ENCODE measurements at regions not wholly inside any gene's neighbourhood (a gene's known extent, or its start where the extent isn't known, plus 50 kb on each side); places are given as distances from the start of the nearest gene placed in this dataset.
"Not testable (repeated sequence)": the region's sequence is repeated elsewhere in the genome, so short reads cannot be mapped to it uniquely, and the experiment has no call there.

DNA sequence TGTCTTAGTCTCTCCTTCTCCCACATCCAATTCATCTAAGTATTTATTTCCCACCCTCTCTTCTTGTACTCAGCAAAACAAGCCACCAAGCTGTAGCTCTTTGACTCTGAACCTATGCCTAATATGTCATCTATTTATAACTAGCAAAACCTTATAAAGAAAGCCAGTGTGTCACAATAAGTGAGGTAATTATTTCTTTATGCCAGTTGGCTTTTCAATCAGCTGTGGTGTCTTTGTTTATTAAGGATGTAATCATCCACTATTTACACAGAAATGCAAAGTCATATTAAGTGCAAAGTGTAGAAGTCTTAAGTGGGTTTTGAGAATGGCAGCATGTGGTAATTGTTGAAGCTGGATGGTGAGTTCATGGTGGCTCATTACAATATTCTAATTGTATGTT, 215.2 kb upstream of the HTR1E start:
- CTCF ChIA-PET: no interaction called here
- DNase-seq: no peak
- H3K4me3 Mint-ChIP-seq: no peak overlapping the region
- H3K27ac Mint-ChIP-seq: no peak overlapping the region
- H3K27me3 Mint-ChIP-seq: no peaks in the 10 kb centered on the region
- no peaks in the 10 kb centered on the region for H3K4me1 Mint-ChIP-seq
- no peaks in the 10 kb centered on the region for H3K36me3 Mint-ChIP-seq
- peaks cover 2% of the 10 kb centered on the region for H3K9me3 Mint-ChIP-seq

DNA sequence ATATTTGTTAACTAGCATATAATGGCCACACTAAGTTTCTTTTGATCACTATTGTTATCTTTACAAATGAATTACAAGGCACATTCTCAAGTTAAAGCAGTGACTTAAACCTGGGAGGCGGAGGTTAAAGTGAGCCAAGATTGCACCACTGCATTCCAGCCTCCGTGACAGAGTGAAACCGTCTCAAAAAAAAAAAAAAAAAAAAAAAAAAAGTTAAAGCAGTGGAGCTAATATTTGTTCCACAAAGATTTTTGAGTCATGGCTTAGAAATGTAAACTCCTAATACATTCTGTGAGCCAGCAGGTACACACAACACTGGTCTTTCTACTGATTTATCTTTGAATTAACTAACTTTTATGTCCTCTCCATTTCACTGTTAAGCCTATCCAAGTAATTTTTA, 221.7 kb upstream of the HTR1E start:
- Mint-ChIP-seq H3K4me3 (no peak overlapping the region), H3K27ac (no peak overlapping the region), H3K27me3 (no peaks in the 10 kb centered on the region), H3K9me3 (peaks cover 2% of the 10 kb centered on the region), H3K36me3 (no peaks in the 10 kb centered on the region), H3K4me1 (no peaks in the 10 kb centered on the region)
- no peak for DNase-seq
- CTCF ChIA-PET: interaction anchor here (0.6 kb wide), 1 partner anchor 101 kb away, joined by 3 read pairs; no protein-coding TSS in a partner anchor

- Mint-ChIP-seq H3K27me3 (no peaks in the 10 kb centered on the region), H3K4me3 (no peak overlapping the region), H3K4me1 (no peaks in the 10 kb centered on the region), H3K36me3 (no peaks in the 10 kb centered on the region), H3K9me3 (no peaks in the 10 kb centered on the region), H3K27ac (no peak overlapping the region)
- CTCF ChIA-PET: no interaction called here
- no peak for DNase-seq
These were observed 225.3 kb upstream of the HTR1E start for GRCh38 chr6:86712039-86712438.

DNA sequence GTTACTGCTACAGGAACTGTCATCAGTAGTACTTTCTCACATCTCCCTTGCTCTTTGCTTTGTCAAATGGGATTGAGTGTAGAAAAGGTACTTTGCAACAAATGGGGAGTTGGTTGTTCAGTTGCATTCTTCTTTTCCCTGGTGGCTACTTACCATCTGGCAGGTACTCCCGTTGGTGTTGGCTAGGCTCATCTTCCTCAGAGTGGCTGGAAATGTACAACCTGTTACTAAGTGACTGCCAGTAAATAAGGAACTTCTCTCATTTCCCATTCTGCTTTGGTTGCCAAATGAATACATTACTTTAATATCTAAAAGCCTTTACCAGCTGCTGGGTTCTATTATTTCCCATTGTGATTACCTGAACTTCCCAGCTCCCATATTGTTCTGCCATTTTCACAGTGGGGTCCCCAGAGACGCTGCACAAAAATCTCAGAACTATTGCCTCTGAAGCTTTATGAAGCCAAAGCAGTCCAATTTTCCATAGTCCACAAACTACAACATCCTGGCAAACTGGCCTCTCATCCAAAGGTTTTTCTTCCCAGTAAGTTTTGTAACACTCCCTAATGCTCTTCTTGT, 229.7 kb upstream of the HTR1E start:
- peaks cover 6% of the 10 kb centered on the region for H3K9me3 Mint-ChIP-seq
- H3K4me1 Mint-ChIP-seq: no peaks in the 10 kb centered on the region
- CTCF ChIA-PET: no interaction called here
- H3K36me3 Mint-ChIP-seq: no peaks in the 10 kb centered on the region
- DNase-seq: no peak
- H3K4me3 Mint-ChIP-seq: no peak overlapping the region
- no peak overlapping the region for H3K27ac Mint-ChIP-seq
- H3K27me3 Mint-ChIP-seq: no peaks in the 10 kb centered on the region

DNA sequence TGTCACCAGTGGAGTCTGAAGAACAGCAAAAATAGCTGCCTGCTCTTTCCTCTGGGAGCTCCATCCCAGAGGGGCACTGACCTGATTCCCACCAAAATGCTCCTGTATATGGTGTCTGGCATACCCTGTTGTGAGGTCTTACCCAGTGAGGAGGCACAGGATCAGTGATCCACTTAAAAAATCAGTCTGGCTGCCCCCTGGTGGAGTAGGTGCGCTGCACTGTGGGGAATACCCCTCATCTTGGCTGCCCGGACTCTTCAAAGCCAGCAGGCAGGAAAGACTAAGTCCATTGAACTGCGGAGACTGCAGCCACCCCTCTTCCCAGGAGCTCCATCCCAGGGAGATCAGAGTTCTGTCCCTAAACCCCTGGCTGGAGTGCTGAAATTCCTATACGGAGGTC, 230.9 kb upstream of the HTR1E start:
- H3K4me3 Mint-ChIP-seq: no peak overlapping the region

GRCh38 chr6:86701228-86701627, 236.1 kb upstream of the HTR1E start:
- H3K27ac Mint-ChIP-seq, H3K4me1 Mint-ChIP-seq, H3K27me3 Mint-ChIP-seq, DNase-seq, H3K36me3 Mint-ChIP-seq, CTCF ChIA-PET, H3K4me3 Mint-ChIP-seq, H3K9me3 Mint-ChIP-seq: not testable (repeated sequence)

More for the DNA sequence above, 230.9 kb upstream of the HTR1E start:
- Mint-ChIP-seq H3K27ac (no peak overlapping the region), H3K4me1 (no peaks in the 10 kb centered on the region), H3K36me3 (no peaks in the 10 kb centered on the region), H3K9me3 (peaks cover 7% of the 10 kb centered on the region), H3K27me3 (no peaks in the 10 kb centered on the region)
- CTCF ChIA-PET: no interaction called here
- DNase-seq: no peak

GRCh38 chr6:86686496-86686895, 250.8 kb upstream of the HTR1E start:
- H3K4me3 Mint-ChIP-seq: no peak overlapping the region
- CTCF ChIA-PET: no interaction called here

GRCh38 chr6:86685230-86685797, 252.0 kb upstream of the HTR1E start:
- Mint-ChIP-seq H3K27ac (no peak overlapping the region), H3K27me3 (no peaks in the 10 kb centered on the region), H3K36me3 (no peaks in the 10 kb centered on the region), H3K4me1 (no peaks in the 10 kb centered on the region), H3K9me3 (peaks cover 8% of the 10 kb centered on the region), H3K4me3 (no peak overlapping the region)
- no peak for DNase-seq
- CTCF ChIA-PET: no interaction called here

More at GRCh38 chr6:86686496-86686895, 250.8 kb upstream of the HTR1E start:
- Mint-ChIP-seq H3K4me1 (no peaks in the 10 kb centered on the region), H3K36me3 (no peaks in the 10 kb centered on the region), H3K27ac (no peak overlapping the region), H3K27me3 (no peaks in the 10 kb centered on the region), H3K9me3 (peaks cover 3% of the 10 kb centered on the region)
- DNase-seq: no peak

DNA sequence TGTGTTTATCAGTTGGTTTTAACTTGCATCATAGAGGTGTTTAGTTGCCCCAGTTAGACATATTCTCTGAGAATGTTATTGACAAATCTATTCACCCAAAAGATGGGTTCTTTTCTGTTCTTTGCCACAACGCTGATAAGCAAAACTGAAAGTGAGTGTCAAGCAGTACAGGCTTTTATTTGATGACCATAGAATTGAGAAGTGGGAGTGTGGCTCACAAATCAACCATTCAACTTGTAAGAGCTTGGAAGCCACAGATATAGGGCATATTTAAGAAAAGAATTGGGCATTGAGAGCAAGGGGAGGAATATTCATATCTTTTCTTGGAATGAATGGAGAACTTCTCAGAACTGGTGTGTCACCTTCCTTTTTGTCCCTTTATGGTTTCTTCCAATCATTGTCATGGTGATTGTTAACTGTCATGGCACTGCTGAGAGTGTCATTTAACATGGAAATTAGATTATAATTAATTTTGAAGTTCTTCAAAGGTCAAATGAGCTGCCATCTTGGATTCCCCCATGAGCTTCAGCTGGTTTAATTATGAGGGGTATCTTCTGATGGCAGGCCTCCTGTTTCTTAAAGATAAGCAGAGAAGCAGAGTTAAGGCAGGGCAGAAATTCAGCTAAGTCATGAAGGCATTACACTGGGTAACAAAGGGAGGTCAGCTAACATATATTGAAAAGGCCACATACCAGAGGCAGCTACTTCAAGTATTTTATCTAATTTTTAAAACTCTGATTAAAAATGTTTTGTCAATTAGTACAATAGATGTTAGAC, 254.0 kb upstream of the HTR1E start:
- DNase-seq: no peak
- CTCF ChIA-PET: no interaction called here
- Mint-ChIP-seq H3K27me3 (no peaks in the 10 kb centered on the region), H3K4me3 (no peak overlapping the region), H3K36me3 (no peaks in the 10 kb centered on the region), H3K4me1 (no peaks in the 10 kb centered on the region), H3K9me3 (peaks cover 8% of the 10 kb centered on the region), H3K27ac (no peak overlapping the region)

- CTCF ChIA-PET: no interaction called here
- Mint-ChIP-seq H3K4me1 (no peaks in the 10 kb centered on the region), H3K4me3 (no peak overlapping the region), H3K36me3 (no peaks in the 10 kb centered on the region), H3K9me3 (peaks cover 8% of the 10 kb centered on the region), H3K27me3 (no peaks in the 10 kb centered on the region), H3K27ac (no peak overlapping the region)
- no peak for DNase-seq
These were observed 255.0 kb upstream of the HTR1E start for GRCh38 chr6:86682297-86682696.

DNA sequence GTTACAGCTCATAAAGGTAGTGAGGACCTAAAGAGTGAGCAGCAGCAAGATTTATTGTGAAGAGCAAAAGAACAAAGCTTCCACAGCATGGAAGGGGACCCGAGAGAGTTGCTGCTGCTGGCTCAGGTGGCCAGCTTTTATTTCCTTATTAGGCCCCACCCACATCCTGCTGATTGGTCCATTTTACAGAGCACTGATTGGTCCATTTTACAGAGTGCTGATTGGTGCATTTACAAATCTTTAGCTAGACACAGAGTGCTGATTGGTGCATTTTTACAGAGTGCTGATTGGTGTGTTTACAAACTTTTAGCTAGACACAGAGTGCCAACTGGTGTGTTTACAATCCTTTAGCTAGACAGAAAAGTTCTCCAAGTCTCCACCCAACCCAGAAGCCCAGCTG, 256.2 kb upstream of the HTR1E start:
- H3K27me3 Mint-ChIP-seq, H3K27ac Mint-ChIP-seq: not testable (repeated sequence)

GRCh38 chr6:86672125-86672524, 265.2 kb upstream of the HTR1E start:
- H3K27ac Mint-ChIP-seq, H3K4me3 Mint-ChIP-seq, DNase-seq, H3K4me1 Mint-ChIP-seq, CTCF ChIA-PET, H3K27me3 Mint-ChIP-seq, H3K36me3 Mint-ChIP-seq: not testable (repeated sequence)
- peaks cover 34% of the 10 kb centered on the region for H3K9me3 Mint-ChIP-seq

More for the DNA sequence above, 256.2 kb upstream of the HTR1E start:
- CTCF ChIA-PET, H3K4me3 Mint-ChIP-seq, H3K36me3 Mint-ChIP-seq, H3K4me1 Mint-ChIP-seq, DNase-seq, H3K9me3 Mint-ChIP-seq: not testable (repeated sequence)

DNA sequence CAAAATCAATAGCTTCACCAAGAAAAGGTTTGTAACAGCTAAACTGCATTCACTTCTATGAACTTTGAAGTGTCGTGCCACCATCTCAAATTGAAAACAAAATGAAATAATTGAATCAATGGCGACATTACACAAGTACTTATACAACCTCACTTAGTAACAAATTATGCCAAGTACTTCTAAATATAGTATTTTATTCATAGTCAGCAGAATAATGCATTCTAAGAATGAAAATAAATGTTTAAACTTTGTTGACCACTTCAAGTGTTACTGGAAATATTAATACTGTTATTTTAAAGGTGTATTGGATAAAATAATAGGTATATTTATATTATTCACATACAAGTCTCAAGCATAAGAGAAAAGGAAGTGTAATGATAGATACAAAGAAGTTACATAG, 280.1 kb upstream of the HTR1E start:
- Mint-ChIP-seq H3K27ac (no peak overlapping the region), H3K4me1 (no peaks in the 10 kb centered on the region), H3K4me3 (no peak overlapping the region), H3K9me3 (peaks cover 8% of the 10 kb centered on the region), H3K36me3 (no peaks in the 10 kb centered on the region), H3K27me3 (no peaks in the 10 kb centered on the region)
- CTCF ChIA-PET: no interaction called here
- DNase-seq: no peak

- no peak for DNase-seq
- Mint-ChIP-seq H3K27ac (no peak overlapping the region), H3K36me3 (no peaks in the 10 kb centered on the region), H3K4me1 (no peaks in the 10 kb centered on the region), H3K27me3 (no peaks in the 10 kb centered on the region), H3K4me3 (no peak overlapping the region), H3K9me3 (no peaks in the 10 kb centered on the region)
- CTCF ChIA-PET: no interaction called here
These were observed 308.2 kb upstream of the HTR1E start for GRCh38 chr6:86629123-86629522.

- DNase-seq: no peak
- CTCF ChIA-PET: no interaction called here
- Mint-ChIP-seq H3K4me1 (no peaks in the 10 kb centered on the region), H3K4me3 (no peak overlapping the region), H3K36me3 (no peaks in the 10 kb centered on the region), H3K9me3 (peaks cover 13% of the 10 kb centered on the region), H3K27me3 (no peaks in the 10 kb centered on the region), H3K27ac (no peak overlapping the region)
These were observed 317.9 kb upstream of the HTR1E start for GRCh38 chr6:86619428-86619827.
